GM03348 (cell line): ENCODE measurements at regions not wholly inside any gene's neighbourhood (a gene's known extent, or its start where the extent isn't known, plus 50 kb on each side); places are given as distances from the start of the nearest gene placed in this dataset.
"Not testable (repeated sequence)": the region's sequence is repeated elsewhere in the genome, so short reads cannot be mapped to it uniquely, and the experiment has no call there.

Experiments
- DNase-seq: peaks from one replicate; pipeline ENCODE4 v3.0.0; 2012; ENCODE audit warnings: low spot score

GRCh38 chr3:144636833-144637232 lies 665.2 kb downstream of the DIPK2A start:
- DNase-seq, result no peak

DNA sequence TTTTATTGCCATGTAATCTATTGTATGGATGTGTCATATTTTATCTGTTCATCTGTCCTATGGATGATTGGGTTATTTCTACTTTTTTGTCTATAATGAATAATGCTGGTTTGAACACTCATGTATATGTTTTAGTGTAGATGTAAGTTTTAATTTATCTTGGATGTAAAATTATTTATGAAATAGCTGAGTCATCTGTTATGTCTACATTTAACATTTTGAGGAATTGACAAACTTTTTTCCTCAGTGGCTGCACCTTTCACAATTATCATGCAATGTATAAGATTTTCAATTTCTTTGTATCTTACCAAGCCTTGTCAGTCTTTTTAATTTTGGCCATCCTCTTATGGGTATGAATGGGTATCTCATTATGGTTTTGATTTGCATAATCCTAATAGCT lies 666.4 kb downstream of the DIPK2A start:
- DNase-seq, result no peak

DNA sequence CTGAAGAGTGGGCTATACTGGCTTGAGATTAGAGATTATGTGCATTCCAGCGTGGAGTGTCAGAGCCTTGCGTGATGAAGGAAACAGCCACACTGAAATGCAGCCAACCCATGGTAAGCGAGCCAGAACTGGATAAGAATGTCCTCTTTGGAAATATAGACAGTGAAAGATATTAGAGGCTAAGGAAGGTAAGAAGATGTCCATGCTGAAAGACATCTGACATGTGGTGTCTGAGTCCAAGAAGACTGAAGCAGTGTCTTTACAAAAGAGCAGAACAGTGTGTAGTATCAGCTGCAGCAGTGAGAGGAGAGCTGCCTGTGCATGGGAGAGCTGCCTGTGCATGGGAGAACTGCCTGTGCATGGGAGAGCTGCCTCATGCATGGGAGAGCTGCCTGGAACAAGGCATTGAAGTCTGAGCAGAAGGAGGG lies 672.2 kb downstream of the DIPK2A start:
- DNase-seq, result peak; percentile 46

GRCh38 chr3:144645300-144645699 lies 673.7 kb downstream of the DIPK2A start:
- DNase-seq, result no peak

DNA sequence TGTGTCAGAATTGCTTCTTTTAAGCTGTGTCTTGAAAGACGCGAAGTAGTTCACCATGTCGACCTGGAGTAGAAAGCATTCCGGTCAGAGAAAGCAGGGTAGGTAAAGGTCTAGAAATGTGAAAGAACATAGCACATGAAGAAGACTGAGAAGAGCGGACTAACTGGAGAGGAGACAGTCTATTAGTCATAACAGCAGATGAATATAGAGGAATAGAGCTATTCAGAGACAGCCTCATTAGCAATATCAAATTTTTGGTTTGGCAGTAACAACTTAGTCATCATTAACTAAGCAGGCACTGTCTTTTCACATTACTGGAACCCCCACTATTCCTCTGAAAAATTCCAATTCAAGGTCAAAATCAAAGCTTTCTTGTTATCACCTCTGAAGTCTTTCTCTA lies 678.8 kb downstream of the DIPK2A start:
- no peak for DNase-seq

DNA sequence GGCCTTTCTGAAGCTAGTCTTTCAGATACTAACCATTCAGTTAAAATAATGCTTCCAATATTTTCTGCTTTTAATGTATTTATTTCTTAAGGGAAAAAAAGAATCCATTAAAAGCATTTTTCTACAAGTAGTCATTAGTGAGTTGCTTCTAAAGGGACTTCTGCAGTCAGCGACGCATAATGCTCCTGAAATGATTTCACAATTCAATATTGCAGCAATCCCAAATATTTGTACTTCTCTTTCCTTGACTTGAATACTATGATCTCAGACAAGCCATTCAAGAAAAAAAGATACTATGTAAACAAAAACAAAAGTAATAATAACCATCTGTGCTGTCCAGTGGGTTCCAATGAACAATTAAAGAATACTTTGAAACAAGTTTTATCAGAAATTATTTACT lies 681.0 kb downstream of the DIPK2A start:
- peak; percentile 45 for DNase-seq

- DNase-seq, result no peak
These were observed 683.8 kb downstream of the DIPK2A start for GRCh38 chr3:144655423-144655822.

- DNase-seq, result no peak
These were observed 688.6 kb downstream of the DIPK2A start for GRCh38 chr3:144660186-144660585.

- no peak for DNase-seq
These were observed 691.1 kb downstream of the DIPK2A start for GRCh38 chr3:144662729-144663128.

DNA sequence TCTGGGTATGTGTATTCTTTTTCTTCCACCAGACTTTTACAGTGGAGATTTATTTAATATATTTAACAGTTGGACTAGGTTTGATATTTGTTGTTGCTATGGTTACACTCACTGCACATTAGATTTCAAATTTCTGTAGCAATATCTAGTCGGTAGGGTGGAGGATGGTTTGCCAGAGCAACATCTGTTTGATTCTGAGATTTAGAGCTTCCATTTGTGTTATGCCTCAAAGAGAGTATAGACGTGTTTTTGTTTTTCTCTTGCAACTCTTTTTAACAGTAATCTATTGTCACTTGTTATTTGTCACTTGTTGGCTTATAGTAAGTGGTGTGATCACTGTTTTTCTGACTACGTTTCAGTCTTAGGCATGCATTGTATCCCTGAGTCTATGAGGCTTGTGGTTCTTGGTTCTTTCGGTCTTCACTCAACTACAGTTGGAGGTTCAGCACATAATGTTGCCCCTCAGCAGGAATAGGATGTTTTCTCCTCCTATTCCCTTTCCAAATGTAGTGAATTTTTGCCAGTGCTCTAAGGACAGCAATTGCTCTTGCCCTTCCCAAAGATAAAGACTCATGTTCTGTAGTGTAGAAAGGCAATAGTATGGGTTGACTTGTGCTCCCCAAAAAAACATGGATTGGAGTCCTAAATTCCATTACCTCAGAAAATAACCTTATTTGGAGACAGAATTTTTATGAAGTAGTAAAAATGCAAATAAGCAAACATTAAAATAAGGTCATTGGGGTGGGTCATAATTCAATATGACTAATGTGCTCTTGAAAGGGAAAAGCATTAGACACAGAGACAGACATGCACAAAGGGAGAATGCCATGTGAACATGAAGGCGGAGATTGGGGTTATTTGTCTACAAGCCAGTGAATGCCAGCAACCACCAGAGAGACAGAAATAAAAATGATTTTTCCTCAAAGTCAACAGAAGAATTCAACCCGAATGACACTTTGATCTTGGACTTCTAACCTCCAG lies 692.1 kb downstream of the DIPK2A start:
- DNase-seq, result no peak

DNA sequence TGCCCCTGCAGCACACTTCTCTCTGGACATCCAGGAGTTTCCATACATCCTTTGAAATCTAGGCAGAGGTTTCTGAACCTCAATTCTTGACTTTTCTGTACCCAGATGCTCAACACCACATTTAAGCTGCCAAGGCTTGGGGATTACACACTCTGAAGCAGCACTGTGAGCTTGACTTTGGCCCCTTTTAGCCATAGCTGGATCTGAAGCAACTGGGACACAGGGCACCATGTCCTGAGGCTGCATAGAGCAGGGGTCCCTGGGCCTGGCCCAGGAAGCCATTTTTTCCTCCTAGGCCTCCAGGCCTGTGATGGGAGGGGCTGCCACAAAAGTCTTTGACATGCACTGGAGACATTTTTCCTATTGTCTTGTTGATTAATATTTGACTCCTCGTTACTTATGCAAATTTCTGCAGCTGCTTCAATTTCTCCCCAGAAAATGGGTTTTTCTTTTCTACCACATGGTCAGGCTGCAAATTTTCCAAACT lies 694.0 kb downstream of the DIPK2A start:
- DNase-seq, result no peak

DNA sequence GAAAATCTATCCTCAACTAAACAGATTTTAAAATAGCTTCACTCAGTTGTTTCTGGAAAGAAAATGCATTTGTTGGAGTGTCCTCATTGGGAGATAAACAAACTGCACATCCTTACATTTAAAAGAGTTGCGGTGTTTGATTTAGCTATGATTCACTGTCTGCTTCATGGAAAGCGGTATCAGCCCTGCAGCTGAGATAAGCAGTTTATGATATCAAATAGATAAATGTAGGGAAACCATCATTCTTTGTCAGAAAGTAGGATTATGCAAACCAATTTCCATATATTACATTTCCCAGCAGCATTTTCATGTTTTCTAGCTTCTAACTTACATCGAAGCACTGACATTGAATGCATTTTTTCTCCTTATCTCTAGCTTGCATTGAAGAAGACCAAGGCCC lies 698.9 kb downstream of the DIPK2A start:
- no peak for DNase-seq

- peak; percentile 45 for DNase-seq
These were observed 705.5 kb downstream of the DIPK2A start for GRCh38 chr3:144677103-144677502.

GRCh38 chr3:144683065-144683464 lies 711.4 kb downstream of the DIPK2A start:
- no peak for DNase-seq

- DNase-seq, result no peak
These were observed 716.2 kb downstream of the DIPK2A start for GRCh38 chr3:144687862-144688261.

- DNase-seq, result no peak
These were observed 720.9 kb downstream of the DIPK2A start for GRCh38 chr3:144692488-144692887.

DNA sequence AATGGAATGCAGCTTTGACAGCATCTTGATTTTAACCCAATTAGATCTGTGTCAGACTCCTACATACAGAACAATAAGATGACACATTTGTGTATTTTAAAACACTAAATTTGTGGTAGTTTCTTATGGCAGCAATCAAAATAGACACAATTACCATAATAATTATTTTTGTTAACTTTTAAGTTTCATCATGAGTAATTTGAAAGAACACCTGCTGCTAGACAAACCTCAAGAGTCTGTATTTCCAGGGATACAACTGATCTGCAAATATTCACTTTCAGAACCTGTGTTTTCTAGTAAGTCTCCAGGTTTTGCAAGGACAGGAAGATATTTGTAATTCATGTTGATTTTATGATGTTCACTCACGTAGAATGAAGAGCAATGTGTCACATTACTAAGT lies 736.8 kb downstream of the DIPK2A start:
- no peak for DNase-seq

DNA sequence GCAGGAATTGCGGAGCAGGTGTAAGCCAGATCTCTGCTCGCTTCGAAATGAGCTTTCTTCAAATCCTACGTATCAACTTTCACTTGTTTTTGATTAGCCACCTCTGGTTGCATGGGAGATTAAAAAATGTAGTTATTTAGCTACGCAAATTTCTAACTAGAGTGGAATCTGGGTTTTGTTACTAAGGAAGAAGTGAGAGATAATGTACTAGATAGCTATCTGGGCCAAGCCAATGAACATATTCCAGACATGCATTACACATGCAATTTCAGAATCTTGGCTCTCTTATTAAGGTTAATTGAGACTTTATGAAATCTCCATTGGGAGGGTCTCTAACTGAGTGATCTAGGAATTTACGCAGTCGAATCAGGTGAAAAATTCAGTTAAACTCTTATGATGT lies 765.7 kb downstream of the DIPK2A start:
- no peak for DNase-seq

DNA sequence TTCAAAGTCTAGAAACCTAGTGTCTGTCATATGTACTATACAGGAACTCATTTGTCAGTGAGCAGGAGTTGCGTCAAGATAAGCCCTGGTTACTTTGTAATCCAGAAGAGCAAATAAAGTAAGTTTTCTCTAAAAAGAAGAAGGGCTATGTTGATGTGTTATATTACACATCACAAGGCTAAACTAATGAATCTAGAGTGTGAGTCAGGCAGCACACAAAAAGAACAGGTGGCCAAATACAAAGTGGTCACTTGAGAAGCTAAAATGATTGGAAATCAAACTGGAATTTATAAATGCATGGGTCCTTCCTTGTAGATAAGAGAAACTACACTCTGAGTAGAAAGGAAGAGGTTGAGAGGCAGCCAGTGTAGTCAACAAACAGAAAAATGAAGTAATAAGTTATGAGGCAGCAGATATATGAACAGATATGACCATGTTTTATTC lies 771.6 kb downstream of the DIPK2A start:
- DNase-seq, result no peak

- DNase-seq, result no peak
These were observed 772.9 kb downstream of the DIPK2A start for GRCh38 chr3:144744473-144744872.

DNA sequence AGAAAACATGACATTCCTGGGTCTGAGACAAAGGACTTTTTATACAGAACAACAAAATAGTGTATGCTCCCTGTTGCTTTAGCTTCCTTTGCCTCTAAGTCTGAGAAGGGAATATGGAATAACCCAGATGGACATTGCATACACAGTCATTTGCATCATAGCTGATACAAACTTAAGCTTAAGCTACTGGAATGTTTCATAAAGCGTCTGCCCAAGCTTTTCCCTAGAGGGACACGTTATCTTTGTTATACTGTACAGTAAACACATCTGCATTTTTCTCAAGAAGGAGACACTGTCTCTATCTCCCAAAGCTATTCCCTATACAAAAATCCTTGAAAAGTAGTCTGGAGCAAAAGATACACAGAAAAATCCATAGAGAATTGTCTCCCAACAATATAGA lies 775.0 kb downstream of the DIPK2A start:
- no peak for DNase-seq

DNA sequence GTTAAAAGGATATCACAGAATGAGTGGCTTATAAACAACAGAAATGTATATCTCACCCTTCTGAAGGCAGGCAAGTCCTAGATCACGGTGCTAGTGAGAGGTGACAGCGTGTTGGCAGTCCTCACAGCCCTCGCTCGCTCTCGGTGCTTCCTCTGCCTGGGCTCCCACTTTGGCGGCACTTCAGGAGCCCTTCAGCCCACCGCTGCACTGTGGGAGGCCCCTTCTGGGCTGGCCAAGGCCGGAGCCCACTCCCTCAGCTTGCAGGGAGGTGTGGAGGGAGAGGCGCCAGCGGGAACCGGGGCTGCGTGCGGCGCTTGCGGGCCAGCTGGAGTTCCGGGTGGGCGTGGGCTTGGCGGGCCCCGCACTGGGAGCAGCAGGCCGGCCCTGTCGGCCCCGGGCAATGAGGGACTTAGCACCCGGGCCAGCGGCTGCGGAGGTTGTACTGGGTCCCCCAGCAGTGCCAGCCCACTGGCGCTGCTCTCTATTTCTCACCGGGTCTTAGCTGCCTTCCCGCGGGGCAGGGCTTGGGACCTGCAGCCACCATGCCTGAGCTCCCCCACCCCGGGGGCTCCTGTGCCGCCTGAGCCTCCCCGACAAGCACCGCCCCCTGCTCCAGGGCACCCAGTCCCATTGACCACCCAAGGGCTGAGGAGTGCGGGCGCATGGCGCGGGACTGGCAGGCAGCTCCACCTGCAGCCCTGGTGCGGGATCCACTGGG lies 778.1 kb downstream of the DIPK2A start:
- not testable (repeated sequence) for DNase-seq
